Fibroblast of skin of left biceps (primary cell): ENCODE measurements at regions not wholly inside any gene's neighbourhood (a gene's known extent, or its start where the extent isn't known, plus 50 kb on each side); places are given as distances from the start of the nearest gene placed in this dataset.

Source experiments
- DNase-seq, 2 experiments: peaks; one replicate each; pipeline ENCODE4 v3.0.0-alpha.2; 2013; ENCODE audit warnings: low read depth in 2 of 2

DNA sequence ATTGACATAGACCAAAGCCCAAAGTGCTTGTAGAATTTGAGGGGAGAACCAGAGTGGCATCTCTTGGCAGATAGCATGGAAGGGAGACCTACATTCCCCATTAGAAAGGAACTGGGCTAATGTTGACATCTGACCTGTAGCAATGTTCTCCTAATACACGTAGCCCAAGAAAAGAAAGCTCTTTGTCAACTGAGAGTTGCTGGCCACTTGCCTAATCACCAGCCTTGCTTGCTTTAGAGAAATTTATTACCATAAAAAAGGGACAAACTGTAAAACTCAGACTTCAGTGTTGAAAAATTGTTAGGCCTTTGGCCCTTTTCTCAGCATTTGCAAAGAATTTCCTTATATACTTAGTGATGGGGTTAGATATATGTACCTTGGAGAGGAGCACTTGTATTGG is 777.5 kb downstream of the MAFB start:
- DNase-seq: no peak

GRCh38 chr20:39910536-39910935 is 778.5 kb downstream of the MAFB start:
- DNase-seq: no peak

DNA sequence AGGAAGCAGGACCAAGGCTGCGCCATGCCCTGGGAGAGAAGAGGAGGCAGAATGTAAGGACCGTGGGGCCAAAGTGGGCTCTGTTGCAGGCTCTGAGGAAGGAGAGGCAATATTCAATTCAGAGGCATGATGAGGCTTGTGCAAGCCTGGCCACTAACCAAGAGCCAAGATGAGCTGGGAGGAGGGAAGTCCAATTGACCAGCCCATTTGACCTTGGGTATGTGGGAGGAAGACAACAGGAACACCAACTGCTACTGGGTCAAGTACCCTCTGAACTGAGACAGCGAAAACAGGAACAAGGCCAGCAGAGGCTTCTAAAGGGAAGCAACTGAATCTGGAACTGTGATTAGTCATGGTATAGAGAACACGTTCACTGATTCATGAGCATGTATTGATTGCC is 779.6 kb downstream of the MAFB start:
- DNase-seq: no peak

DNA sequence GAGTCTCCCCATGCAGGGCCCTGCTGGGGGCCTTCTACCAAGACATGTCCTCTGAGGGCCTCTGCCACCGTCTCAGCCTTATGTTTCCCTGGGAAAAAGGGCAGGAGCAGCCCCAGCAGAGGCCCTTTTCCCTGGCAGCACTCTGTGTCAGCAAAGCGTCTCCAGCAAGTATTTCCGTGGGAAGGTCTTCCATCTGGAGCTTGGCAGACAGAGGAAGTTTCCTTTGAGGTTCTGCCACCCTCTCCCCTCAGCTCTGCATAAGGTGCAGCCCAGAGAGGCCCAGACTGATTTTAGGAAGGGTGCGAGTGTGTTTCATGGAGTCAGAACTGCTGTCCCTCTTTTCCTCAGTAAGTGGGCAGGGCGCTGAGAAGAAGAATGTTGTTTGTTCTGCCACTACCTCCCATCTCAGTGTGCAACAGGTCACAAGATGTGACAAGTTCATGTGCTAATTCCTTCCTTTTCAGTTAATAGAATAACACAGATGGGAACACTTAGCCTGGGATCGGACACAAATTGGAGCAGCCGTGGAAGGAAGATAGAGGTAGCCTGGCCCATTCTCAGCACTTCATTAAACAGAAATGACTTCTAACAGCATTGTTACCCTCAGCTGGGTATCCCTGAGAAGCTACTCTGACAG is 784.4 kb downstream of the MAFB start:
- no peak for DNase-seq

DNA sequence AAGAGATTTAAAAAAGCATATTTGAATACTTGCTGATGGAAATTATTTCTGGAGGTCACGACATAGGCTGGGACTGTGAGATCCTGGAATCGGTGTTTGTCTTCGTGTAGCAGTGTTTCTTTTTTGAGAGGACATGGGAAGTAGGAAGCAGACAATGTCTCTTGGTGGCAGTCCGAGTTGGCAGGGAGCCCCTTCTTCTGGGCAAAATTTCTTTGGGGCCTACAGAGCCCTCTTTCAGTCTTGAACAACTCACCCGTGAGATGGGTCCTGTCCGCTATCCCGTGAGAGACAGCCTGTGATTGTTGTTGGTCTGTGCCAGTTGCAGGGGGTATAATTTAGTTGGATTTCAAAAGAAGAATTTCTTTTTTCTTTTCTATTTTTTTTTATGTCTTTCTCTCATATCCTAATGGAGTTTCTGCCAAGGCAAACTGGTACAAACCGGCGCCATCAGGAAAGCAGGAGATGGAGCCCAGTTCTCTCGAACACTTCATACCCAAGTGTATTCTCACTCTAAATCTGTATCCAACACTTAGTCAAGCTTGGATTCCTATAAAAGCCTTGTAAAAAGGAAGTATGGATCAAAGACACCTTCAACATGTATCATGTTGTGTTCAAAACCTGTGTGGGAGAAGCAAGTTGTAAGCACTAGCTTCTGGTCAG is 785.1 kb downstream of the MAFB start:
- no peak for DNase-seq

GRCh38 chr20:39899881-39900280 is 789.2 kb downstream of the MAFB start:
- DNase-seq: no peak

DNA sequence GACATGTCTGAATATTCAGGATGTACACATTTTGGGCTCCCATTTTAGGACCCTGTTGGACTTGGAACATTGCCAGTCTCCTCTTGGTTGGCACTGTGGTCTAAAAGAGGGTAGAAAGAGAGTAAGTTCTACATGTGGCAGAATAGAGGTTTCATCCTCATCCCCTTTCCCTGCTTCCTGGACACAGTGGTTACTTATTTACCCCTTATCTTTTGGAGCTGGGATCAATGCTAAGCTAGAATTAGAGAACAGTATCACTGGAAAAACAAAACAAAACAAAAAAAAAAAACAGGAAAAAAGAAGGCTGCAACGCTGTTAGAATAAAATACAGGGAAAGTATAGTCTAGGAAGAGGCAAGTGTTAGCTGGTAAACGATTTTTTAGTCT is 790.6 kb downstream of the MAFB start:
- no peak for DNase-seq

DNA sequence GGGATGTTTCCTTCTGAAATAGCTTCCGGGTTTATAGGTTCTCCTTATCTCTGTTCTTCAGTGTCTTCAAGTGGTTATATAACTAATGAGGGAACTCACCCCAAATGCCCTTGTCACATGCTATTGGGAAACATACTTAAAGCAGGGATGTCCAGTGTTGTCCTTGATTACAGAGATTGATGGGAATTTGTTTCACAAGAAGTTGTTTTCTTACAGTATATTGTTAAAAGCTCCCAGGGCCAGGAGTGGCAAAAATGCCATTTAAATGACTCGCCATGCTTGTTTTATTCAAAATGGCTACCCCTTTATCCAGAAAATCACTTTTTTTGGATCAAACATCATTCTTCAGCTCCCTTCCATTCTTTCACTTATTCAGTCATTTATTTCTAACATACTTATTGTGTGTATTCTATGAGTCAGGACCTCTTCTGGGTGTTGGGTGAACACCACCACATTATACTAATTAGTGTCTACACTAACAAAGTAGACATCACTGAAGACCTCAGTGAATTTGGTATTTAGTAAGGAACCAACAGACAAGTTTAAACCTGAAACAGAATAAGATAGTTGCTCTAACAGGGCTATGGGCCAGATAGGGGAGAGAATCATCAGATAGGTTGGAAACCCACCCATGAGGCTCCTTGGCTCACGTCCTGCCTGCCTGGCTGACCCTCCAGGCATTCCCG is 791.1 kb downstream of the MAFB start:
- DNase-seq: no peak

DNA sequence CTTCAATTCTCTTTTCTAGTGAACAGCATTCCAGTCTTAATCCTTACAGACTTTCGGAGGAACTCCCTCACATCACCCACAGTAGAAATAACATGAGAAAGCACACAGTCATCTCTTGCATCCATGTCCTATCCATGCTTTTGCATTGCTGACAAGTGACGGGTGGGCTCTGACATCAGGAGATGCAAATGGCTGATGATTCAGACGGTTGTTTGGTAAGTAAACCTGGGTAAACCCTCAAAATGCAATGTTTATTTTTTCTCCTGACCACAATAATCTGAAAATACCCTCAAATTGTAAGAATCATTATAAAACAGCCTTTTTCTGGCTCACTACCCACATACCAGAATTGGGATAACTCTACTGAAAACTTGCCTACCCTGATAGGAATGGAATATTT is 792.0 kb downstream of the MAFB start:
- DNase-seq: peak; percentile 62 to 70

- no peak for DNase-seq
Measured at GRCh38 chr20:39894067-39894466, 795.0 kb downstream of the MAFB start.

DNA sequence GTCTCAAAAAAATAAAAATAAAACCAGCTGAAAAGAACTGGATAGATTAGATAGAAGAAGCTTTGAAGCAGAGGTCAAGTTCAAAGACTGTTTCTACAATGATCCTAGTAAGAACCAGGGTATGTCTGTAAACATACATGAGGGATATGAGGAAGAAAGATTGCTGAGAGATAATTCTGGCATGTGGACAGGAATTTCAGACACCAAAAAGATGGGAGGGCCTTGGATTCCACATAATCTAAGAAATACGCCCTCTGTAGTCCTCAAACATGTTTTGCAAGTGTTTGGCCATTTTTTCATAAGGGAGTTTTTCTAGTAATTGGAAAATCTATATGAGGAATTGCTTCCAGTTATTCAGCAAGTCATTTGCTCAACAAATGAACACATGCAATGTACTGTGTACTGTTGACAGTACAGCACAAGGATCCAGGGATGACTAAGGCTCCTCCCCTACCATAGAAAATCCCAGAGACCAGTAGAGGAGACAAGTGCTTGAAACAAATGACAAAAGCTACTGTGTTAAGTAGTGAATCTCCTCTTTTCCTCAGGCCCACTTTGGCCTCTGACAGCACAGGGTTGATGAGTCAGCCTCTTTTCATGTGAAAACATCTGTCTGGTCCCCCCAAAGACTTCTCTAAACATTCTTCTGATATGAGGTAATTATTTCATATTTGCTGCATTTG is 795.9 kb downstream of the MAFB start:
- peak; percentile 76 to 77 for DNase-seq

GRCh38 chr20:39890697-39891096 is 798.3 kb downstream of the MAFB start:
- DNase-seq: no peak

DNA sequence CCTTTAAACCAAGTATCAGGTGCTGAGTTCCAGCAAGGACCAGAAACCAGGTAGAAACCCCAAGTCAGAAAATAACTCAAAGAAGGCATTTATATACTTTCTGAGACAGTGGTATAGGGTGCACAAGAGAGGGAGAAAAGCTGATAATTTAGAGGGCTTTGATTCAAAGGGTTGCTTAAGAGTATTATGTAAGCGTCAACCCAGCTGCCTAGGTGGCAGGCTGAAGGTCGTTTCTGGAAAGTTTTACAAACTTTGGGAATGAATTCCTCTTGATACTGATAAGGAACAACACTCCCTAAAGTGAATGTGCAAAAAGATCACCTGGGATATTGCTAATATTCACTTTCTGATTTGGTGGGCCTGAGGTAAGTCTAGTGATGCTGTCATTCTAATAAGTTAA is 800.7 kb downstream of the MAFB start:
- no peak for DNase-seq

DNA sequence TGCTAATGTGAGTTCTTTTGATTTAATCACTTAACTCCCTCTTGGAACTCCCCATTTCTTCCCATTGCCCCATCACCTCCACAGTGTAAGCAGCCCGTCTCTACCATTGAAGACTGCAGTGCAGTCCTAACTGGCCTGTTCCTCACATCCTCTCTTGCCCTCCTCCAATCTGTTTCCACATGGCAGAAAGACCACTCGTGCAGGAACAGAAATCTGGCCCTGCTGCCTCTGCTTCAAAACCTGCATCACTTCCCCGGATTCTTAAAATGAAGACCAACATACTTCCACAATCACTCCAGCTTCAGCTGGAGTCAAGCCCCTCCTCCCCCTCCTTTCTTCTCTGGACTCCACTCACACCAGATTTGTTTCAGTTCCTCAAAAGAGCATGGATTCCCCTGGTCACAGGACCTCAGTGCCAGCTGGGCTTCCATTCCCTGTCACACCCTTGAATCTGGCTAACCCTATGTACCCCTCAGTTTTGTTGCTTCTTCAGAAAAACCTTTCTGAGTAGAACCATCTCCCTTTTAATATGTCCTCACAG is 802.3 kb downstream of the MAFB start:
- DNase-seq: no peak

DNA sequence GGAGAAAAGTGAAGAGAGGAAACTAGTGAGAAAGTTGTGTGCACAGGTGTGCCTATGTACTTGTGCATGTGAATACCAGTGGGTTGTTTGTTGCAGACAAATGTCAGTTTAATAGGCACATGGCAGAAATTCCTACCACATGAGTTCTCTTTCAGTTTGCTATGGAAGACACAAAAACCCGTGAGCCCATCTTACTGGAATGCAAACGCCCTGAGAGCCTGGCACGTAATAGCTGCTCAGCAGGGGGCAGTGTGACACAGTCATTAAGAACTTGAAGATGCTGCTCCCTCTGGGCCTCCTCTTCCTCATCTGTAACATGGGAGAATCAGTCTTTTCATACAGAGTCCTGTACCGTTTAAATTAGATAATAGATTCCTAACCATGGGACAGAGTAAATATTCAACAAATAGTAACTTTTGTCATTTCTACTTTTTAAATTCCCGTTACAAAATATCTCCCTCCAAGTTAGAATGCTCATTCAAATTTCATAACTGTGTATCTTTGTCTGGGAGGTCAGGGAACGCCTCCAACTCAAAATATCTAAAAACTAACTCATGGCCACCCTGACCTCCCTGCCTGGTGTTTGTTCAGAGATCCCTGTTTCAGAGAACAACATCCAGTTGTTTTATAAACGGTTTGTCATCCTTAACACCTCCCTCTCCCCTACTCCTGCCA is 802.9 kb downstream of the MAFB start:
- peak; percentile 65 to 72 for DNase-seq

- DNase-seq: no peak
Measured at GRCh38 chr20:39882806-39883205, 806.2 kb downstream of the MAFB start.

DNA sequence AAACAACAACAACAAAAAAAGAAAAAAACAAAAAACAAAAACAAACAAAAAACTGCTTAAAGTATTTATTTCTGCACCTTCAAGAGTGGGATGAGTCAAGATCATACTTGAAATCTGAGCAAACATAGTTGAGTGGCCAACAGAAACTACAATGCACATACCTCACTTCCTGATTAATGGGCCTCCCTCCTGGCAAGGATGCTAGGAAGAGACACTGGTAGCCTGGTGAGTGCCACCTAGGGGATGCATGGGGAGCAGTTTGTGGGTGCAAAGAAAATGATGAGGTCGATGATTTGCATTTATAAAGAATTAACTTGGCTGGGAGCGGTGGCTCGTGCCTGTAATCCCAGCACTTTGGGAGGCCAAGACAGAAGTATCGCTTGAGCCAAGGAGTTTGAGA is 808.1 kb downstream of the MAFB start:
- no peak for DNase-seq

- DNase-seq: no peak
Measured at GRCh38 chr20:39879296-39879695, 809.7 kb downstream of the MAFB start.

DNA sequence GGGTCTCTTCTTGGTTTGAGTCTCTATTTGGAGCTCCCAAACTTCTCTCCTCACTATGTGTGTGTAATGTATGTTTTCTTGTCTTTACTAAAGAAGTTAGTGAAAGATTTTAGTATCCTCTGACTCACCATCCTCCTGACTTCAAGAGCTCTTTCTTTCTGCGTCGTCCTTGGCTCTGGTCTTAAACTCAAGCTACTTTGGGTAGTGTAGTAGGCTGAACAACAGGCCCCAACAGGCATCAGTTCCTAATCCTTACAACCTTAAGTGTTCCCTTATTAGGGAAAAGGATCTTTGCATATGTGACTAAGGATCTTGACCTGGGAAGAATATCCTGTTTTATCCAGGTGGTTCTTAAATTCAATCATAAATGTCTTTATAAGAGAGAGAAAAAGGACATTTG is 810.2 kb downstream of the MAFB start:
- DNase-seq: no peak

DNA sequence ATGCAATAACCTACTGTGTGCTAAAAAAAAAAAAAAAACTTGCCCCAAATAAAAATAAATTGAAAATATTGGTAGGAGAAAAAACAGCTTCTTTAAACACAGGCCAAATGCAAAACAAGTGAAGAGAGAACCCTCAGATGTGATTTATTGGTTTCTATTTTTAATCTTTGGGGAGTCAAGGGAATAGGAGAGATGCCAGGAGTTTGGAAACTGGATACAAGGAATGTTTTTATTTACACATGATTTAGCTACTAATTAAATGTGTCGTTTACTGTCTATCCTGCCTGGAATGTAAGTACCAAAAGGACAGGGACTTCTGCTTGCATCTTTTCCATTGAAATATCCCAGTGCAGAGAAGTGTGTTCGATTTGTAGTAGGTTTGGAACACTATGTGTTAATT is 810.7 kb downstream of the MAFB start:
- DNase-seq: no peak

GRCh38 chr20:39877788-39878187 is 811.2 kb downstream of the MAFB start:
- no peak for DNase-seq
